HEK293 (cell line): ENCODE measurements at regions not wholly inside any gene's neighbourhood (a gene's known extent, or its start where the extent isn't known, plus 50 kb on each side); places are given as distances from the start of the nearest gene placed in this dataset.
A peak's percentile ranks its signal among the peaks of the same experiment; 100 is the strongest.

Experiments used
- CTCF ChIA-PET: fragments of 350-600 bp; formaldehyde crosslinking; extraction: SDS; loops from one replicate; lab custom pipeline; 2021; ENCODE audit warnings: antibody characterized with exemption; lab: Yijun Ruan, JAX
- POLR2A ChIA-PET: fragments of 300-600 bp; formaldehyde crosslinking; extraction: SDS; loops from one replicate; lab custom pipeline; 2020; ENCODE audit warnings: antibody characterized with exemption, inconsistent platforms; lab: Yijun Ruan, JAX
- H3K27ac ChIP-seq: fragments of 200-500 bp; sonication (Bioruptor generic); 2 replicates; pipeline ENCODE4 v1.5.1; 2014; ENCODE audit warnings: low read depth, low read length, control low read depth, inconsistent platforms; ENCODE audit errors: extremely low read depth
- H3K36me3 ChIP-seq, 2 experiments: fragments of 200-500 bp in 1 of 2; sonication (Bioruptor generic) in 1 of 2; 1 replicate in 1 of 2; 2 replicates in 1 of 2; pipeline ENCODE4 v1.5.1; 2014 to 2017; ENCODE audit warnings: inconsistent platforms in 2 of 2, low read length in 2 of 2; ENCODE audit not compliant: control insufficient read depth in 2 of 2, insufficient read depth in 1 of 2
- H3K4me1 ChIP-seq: fragments of 200-500 bp; sonication (Bioruptor generic); 2 replicates; pipeline ENCODE4 v1.5.1; 2014; ENCODE audit warnings: mild to moderate bottlenecking, low read length, inconsistent platforms; ENCODE audit not compliant: control insufficient read depth, insufficient read depth
- H3K4me3 ChIP-seq: 2 replicates; pipeline ENCODE4 v1.5.1; 2011; ENCODE audit warnings: low read depth, mild to moderate bottlenecking, control low read depth, low read length, moderate library complexity
- H3K9me3 ChIP-seq: fragments of 200-500 bp; sonication (Bioruptor generic); 2 replicates; pipeline ENCODE4 v1.5.1; 2014; ENCODE audit warnings: low read depth, low read length, inconsistent platforms; ENCODE audit not compliant: control insufficient read depth, insufficient read depth
- HOXC10 ChIP-seq: sonication (generic); formaldehyde crosslinking; IDR thresholded peaks from 2 replicates; pipeline ENCODE4 v1.8.1; 2023; ENCODE audit warnings: mild to moderate bottlenecking, missing genetic modification reagents
- KLF10 ChIP-seq: fragments of 450-650 bp; IDR thresholded peaks from 2 replicates; pipeline ENCODE4 v1.5.1; 2018; ENCODE audit warnings: missing biosample characterization, mild to moderate bottlenecking, missing genetic modification characterization
- KLF7 ChIP-seq: fragments of 450-650 bp; formaldehyde crosslinking; IDR thresholded peaks from 2 replicates; pipeline ENCODE4 v1.5.1; 2016; ENCODE audit warnings: missing biosample characterization, missing genetic modification characterization, borderline replicate concordance
- MZF1 ChIP-seq: fragments of 450-650 bp; formaldehyde crosslinking; IDR thresholded peaks from 2 replicates; pipeline ENCODE4 v1.5.1; 2017; ENCODE audit warnings: missing biosample characterization, missing genetic modification characterization, borderline replicate concordance
- OSR2 ChIP-seq: fragments of 450-650 bp; formaldehyde crosslinking; IDR thresholded peaks from 2 replicates; pipeline ENCODE4 v1.5.1; 2016; ENCODE audit warnings: missing biosample characterization, missing genetic modification characterization
- WT1 ChIP-seq: fragments of 450-650 bp; formaldehyde crosslinking; IDR thresholded peaks from 2 replicates; pipeline ENCODE4 v1.5.1; 2016; ENCODE audit warnings: missing biosample characterization, missing genetic modification characterization
- YY2 ChIP-seq: fragments of 450-650 bp; formaldehyde crosslinking; IDR thresholded peaks from 2 replicates; pipeline ENCODE4 v1.5.1; 2016; ENCODE audit warnings: missing biosample characterization, missing genetic modification characterization
- ZBTB48 ChIP-seq: fragments of 450-650 bp; formaldehyde crosslinking; IDR thresholded peaks from 2 replicates; pipeline ENCODE4 v1.5.1; 2016; ENCODE audit warnings: missing biosample characterization, missing genetic modification characterization
- ZFHX2 ChIP-seq: fragments of 450-650 bp; formaldehyde crosslinking; conservative IDR thresholded peaks from 2 replicates; pipeline ENCODE4 v1.5.1; 2016; ENCODE audit warnings: missing biosample characterization, missing genetic modification characterization
- ZFP37 ChIP-seq: fragments of 450-650 bp; formaldehyde crosslinking; IDR thresholded peaks from 2 replicates; pipeline ENCODE4 v1.5.1; 2016; ENCODE audit warnings: missing biosample characterization, missing genetic modification characterization
- ZFP41 ChIP-seq: fragments of 450-650 bp; formaldehyde crosslinking; IDR thresholded peaks from 2 replicates; pipeline ENCODE4 v1.5.1; 2016; ENCODE audit warnings: missing biosample characterization, missing genetic modification characterization, borderline replicate concordance
- ZIC2 ChIP-seq: fragments of 450-650 bp; formaldehyde crosslinking; IDR thresholded peaks from 2 replicates; pipeline ENCODE4 v1.5.1; 2016; ENCODE audit warnings: missing biosample characterization, missing genetic modification characterization
- ZNF10 ChIP-seq: fragments of 450-650 bp; formaldehyde crosslinking; IDR thresholded peaks from 2 replicates; pipeline ENCODE4 v1.5.1; 2017; ENCODE audit warnings: missing biosample characterization, missing genetic modification characterization
- ZNF248 ChIP-seq: fragments of 450-650 bp; formaldehyde crosslinking; IDR thresholded peaks from 2 replicates; pipeline ENCODE4 v1.5.1; 2017; ENCODE audit warnings: missing biosample characterization, missing genetic modification characterization
- ZNF302 ChIP-seq: fragments of 450-650 bp; formaldehyde crosslinking; IDR thresholded peaks from 2 replicates; pipeline ENCODE4 v1.5.1; 2016; ENCODE audit warnings: missing biosample characterization, missing genetic modification characterization, low read depth
- ZNF423 ChIP-seq: fragments of 450-650 bp; formaldehyde crosslinking; IDR thresholded peaks from 2 replicates; pipeline ENCODE4 v1.5.1; 2016; ENCODE audit warnings: missing biosample characterization, missing genetic modification characterization
- ZNF501 ChIP-seq: fragments of 450-650 bp; formaldehyde crosslinking; IDR thresholded peaks from 2 replicates; pipeline ENCODE4 v1.5.1; 2016; ENCODE audit warnings: missing biosample characterization, missing genetic modification characterization
- ZNF623 ChIP-seq: fragments of 450-650 bp; formaldehyde crosslinking; IDR thresholded peaks from 2 replicates; pipeline ENCODE4 v1.5.1; 2016; ENCODE audit warnings: missing biosample characterization, missing genetic modification characterization
- TF ChIP-seq, protein P1 (sequence below): fragments of 450-650 bp; formaldehyde crosslinking; IDR thresholded peaks from 2 replicates; pipeline ENCODE4 v1.5.1; 2016; ENCODE audit warnings: missing biosample characterization, missing genetic modification characterization
- TF ChIP-seq, protein P2 (sequence below): fragments of 450-650 bp; formaldehyde crosslinking; IDR thresholded peaks from 2 replicates; pipeline ENCODE4 v1.5.1; 2016; ENCODE audit warnings: missing biosample characterization, missing genetic modification characterization
- TF ChIP-seq, protein P3 (sequence below): fragments of 450-650 bp; formaldehyde crosslinking; IDR thresholded peaks from 2 replicates; pipeline ENCODE4 v1.5.1; 2017; ENCODE audit warnings: missing biosample characterization, missing genetic modification characterization
- TF ChIP-seq, protein P4 (sequence below): fragments of 450-650 bp; formaldehyde crosslinking; IDR thresholded peaks from 2 replicates; pipeline ENCODE4 v1.5.1; 2016; ENCODE audit warnings: missing biosample characterization, missing genetic modification characterization
- TF ChIP-seq, protein P5 (sequence below): fragments of 450-650 bp; formaldehyde crosslinking; IDR thresholded peaks from 2 replicates; pipeline ENCODE4 v1.5.1; 2016; ENCODE audit warnings: missing biosample characterization, missing genetic modification characterization

DNA sequence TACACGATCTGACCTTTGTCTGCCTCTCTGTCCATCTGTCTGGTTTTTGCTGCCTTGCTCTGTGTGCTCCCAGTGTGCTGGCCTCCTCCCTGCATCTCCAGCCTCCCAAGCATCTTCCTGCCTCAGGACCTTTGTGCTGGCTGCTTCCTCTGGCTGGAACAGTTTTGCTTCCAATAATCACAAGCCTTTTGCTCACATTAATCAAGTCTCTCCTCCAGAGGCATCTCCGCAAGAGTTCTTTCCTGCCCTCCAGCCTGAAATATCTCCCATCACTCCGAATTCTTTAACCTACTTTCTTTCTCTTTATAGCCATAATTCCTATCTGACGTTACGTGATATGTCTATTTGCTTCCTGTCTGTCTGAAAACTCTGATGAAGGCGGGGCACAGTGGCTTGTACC is 267.1 kb downstream of the ABCC12 start:
- ChIA-PET POLR2A (no interaction called here), CTCF (interaction anchor here (1.0 kb wide), 1 partner anchor 224 kb away, joined by 5 read pairs; no protein-coding TSS in a partner anchor)
- Histone ChIP-seq H3K9me3 (no peaks in the 10 kb centered on the region), H3K4me1 (no peaks in the 10 kb centered on the region), H3K36me3 (no peaks in the 10 kb centered on the region), H3K4me3 (no peak overlapping the region), H3K27ac (no peak overlapping the region)
- no peak for TF ChIP-seq ZFP41 (tag by site-specific recombination)
- no peak for TF ChIP-seq OSR2
- no peak for TF ChIP-seq ZNF423 (tag by site-specific recombination)

DNA sequence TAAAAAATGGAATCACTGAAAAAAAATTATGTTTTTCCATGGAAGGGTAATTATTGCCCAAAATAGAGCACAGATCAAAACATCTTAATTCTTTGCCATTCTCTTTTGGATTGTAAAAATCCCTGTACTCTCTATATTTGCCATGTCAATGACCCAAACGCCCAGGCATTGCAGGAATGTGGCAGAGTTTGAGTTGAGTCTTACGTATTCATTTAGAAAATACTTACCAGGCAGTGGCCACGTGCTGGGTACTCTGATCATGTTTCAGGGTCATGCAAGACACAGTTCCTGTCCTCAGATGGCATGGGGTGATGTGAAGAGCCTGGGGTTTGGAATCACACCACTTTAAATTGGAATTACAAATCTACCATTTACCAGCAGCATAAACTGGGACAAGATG is 267.7 kb downstream of the ABCC12 start:
- Histone ChIP-seq H3K36me3 (no peaks in the 10 kb centered on the region), H3K4me3 (no peak overlapping the region), H3K27ac (no peak overlapping the region), H3K4me1 (no peaks in the 10 kb centered on the region), H3K9me3 (no peaks in the 10 kb centered on the region)
- CTCF ChIA-PET: interaction anchor here (0.6 to 0.7 kb wide), 2 partner anchors 57 to 726 kb away, joined by 3 read pairs; no protein-coding TSS in a partner anchor
- TF ChIP-seq ZNF248 (tag by site-specific recombination): no peak
- no peak for TF ChIP-seq ZFP37 (tag by site-specific recombination)
- peak; percentile 55 for TF ChIP-seq ZIC2 (tag by site-specific recombination)
- no peak for TF ChIP-seq KLF7 (tag by site-specific recombination)
- TF ChIP-seq, protein P1, sequence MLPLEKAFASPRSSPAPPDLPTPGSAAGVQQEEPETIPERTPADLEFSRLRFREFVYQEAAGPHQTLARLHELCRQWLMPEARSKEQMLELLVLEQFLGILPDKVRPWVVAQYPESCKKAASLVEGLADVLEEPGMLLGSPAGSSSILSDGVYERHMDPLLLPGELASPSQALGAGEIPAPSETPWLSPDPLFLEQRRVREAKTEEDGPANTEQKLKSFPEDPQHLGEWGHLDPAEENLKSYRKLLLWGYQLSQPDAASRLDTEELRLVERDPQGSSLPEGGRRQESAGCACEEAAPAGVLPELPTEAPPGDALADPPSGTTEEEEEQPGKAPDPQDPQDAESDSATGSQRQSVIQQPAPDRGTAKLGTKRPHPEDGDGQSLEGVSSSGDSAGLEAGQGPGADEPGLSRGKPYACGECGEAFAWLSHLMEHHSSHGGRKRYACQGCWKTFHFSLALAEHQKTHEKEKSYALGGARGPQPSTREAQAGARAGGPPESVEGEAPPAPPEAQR (tag by site-specific recombination): no peak
- no peak for TF ChIP-seq MZF1
- no peak for TF ChIP-seq HOXC10 (CRISPR knock-in tag)
- POLR2A ChIA-PET: no interaction called here

DNA sequence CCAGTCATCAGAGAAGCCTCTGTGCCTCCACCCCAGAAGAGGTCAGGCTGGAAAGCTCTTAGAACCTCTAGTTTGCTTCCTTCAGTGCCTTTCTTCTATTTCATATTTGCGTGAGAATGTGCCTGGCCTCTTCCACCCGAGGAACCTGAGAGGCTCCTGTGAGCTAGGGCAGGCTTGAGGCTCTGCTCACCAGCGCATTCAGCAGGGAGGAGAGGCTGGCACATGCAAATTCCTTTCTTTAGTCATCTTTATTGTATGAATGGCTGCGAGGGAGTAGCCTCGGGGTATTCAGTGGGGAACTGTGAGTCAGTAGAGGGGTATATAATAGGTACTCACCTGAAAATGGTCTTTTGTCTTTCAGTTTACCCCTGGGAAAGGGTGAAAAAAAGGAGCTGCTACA is 268.3 kb downstream of the ABCC12 start:
- POLR2A ChIA-PET: no interaction called here
- Histone ChIP-seq H3K4me3 (no peak overlapping the region), H3K4me1 (no peaks in the 10 kb centered on the region), H3K36me3 (no peaks in the 10 kb centered on the region), H3K27ac (no peak overlapping the region), H3K9me3 (no peaks in the 10 kb centered on the region)
- CTCF ChIA-PET: interaction anchor here (0.6 to 0.7 kb wide), 2 partner anchors 14 to 58 kb away, joined by 3 read pairs; no protein-coding TSS in a partner anchor
- TF ChIP-seq ZNF501: no peak
- TF ChIP-seq, protein P2, sequence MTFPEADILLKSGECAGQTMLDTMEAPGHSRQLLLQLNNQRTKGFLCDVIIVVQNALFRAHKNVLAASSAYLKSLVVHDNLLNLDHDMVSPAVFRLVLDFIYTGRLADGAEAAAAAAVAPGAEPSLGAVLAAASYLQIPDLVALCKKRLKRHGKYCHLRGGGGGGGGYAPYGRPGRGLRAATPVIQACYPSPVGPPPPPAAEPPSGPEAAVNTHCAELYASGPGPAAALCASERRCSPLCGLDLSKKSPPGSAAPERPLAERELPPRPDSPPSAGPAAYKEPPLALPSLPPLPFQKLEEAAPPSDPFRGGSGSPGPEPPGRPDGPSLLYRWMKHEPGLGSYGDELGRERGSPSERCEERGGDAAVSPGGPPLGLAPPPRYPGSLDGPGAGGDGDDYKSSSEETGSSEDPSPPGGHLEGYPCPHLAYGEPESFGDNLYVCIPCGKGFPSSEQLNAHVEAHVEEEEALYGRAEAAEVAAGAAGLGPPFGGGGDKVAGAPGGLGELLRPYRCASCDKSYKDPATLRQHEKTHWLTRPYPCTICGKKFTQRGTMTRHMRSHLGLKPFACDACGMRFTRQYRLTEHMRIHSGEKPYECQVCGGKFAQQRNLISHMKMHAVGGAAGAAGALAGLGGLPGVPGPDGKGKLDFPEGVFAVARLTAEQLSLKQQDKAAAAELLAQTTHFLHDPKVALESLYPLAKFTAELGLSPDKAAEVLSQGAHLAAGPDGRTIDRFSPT (tag by site-specific recombination): no peak
- TF ChIP-seq, protein P3, sequence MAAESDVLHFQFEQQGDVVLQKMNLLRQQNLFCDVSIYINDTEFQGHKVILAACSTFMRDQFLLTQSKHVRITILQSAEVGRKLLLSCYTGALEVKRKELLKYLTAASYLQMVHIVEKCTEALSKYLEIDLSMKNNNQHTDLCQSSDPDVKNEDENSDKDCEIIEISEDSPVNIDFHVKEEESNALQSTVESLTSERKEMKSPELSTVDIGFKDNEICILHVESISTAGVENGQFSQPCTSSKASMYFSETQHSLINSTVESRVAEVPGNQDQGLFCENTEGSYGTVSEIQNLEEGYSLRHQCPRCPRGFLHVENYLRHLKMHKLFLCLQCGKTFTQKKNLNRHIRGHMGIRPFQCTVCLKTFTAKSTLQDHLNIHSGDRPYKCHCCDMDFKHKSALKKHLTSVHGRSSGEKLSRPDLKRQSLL (tag by site-specific recombination): no peak
- no peak for TF ChIP-seq ZFHX2 (tag by site-specific recombination)
- no peak for TF ChIP-seq ZNF302
- no peak for TF ChIP-seq KLF10
- TF ChIP-seq ZBTB48: no peak
- TF ChIP-seq WT1 (tag by site-specific recombination): no peak
- TF ChIP-seq YY2 (tag by site-specific recombination): no peak
- TF ChIP-seq, protein P4, sequence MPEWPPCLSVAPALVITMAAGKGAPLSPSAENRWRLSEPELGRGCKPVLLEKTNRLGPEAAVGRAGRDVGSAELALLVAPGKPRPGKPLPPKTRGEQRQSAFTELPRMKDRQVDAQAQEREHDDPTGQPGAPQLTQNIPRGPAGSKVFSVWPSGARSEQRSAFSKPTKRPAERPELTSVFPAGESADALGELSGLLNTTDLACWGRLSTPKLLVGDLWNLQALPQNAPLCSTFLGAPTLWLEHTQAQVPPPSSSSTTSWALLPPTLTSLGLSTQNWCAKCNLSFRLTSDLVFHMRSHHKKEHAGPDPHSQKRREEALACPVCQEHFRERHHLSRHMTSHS (tag by site-specific recombination): no peak
- no peak for TF ChIP-seq ZNF10 (tag by site-specific recombination)
- TF ChIP-seq ZNF623 (tag by site-specific recombination): no peak
- TF ChIP-seq, protein P5, sequence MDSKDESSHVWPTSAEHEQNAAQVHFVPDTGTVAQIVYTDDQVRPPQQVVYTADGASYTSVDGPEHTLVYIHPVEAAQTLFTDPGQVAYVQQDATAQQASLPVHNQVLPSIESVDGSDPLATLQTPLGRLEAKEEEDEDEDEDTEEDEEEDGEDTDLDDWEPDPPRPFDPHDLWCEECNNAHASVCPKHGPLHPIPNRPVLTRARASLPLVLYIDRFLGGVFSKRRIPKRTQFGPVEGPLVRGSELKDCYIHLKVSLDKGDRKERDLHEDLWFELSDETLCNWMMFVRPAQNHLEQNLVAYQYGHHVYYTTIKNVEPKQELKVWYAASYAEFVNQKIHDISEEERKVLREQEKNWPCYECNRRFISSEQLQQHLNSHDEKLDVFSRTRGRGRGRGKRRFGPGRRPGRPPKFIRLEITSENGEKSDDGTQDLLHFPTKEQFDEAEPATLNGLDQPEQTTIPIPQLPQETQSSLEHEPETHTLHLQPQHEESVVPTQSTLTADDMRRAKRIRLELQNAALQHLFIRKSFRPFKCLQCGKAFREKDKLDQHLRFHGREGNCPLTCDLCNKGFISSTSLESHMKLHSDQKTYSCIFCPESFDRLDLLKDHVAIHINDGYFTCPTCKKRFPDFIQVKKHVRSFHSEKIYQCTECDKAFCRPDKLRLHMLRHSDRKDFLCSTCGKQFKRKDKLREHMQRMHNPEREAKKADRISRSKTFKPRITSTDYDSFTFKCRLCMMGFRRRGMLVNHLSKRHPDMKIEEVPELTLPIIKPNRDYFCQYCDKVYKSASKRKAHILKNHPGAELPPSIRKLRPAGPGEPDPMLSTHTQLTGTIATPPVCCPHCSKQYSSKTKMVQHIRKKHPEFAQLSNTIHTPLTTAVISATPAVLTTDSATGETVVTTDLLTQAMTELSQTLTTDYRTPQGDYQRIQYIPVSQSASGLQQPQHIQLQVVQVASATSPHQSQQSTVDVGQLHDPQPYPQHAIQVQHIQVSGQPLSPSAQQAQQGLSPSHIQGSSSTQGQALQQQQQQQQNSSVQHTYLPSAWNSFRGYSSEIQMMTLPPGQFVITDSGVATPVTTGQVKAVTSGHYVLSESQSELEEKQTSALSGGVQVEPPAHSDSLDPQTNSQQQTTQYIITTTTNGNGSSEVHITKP (tag by site-specific recombination): no peak
